GM18867 (cell line): ENCODE measurements at regions not wholly inside any gene's neighbourhood (a gene's known extent, or its start where the extent isn't known, plus 50 kb on each side); places are given as distances from the start of the nearest gene placed in this dataset.

ENCODE experiments used
- ATAC-seq: cut with Tn5 transposase; IDR thresholded peaks from one replicate; pipeline ENCODE4 v1.9.1; 2021; ENCODE audit warnings: mild to moderate bottlenecking, moderate library complexity; ENCODE audit not compliant: unreplicated experiment

DNA sequence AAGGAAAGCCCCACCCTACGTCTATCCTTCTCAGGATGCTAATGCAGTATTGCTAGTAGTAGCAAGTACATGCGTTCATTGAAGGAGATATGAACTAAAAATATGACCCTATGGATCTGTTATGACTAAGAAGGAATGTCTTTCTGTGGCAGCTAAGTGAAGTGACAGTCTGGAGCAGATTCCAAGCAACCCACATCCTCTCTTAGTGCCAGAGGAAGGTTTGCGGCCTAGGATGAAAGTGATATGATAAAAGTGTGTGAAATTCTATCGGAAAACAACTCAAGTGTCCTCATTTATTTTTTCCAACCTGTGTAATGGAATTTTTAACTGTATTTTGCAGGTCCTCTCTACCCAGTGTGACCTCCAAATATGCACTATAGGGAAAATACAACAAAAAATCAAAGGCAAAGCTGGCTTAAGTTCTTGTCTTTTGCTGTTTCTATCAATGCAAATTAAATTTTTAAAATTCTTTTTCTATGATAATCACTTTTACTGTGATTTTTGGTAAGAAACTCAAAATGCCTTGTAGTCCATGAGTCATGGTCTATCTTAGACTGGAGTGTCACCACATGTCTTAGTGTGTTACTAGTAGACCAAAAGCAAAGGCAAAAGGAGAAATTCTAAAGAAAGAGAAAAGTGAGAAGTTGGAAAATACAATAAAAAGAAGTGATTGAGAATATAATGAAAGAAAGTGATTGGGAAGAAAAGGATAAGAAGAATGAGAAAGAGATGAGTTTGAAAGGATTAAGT lies 161.2 kb upstream of the TMCO5A start:
- no peak for ATAC-seq

DNA sequence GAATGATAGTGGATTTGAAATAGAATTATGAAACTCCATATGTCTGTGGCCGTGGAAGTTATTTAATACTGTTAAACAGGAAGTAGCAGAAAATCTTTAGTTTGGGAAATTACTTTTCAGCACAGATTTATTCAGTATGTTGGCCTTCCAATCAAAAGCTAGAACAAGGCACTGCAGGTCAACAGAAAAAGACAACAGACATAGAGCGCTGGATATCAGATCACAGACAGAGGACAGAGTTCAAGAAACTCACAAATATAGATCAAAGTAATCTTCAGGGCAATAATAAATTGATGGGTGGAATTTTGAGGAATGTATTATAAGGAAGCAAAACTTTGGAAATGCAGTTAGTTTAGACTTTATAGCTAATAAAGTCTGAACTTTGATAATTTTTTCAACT lies 159.5 kb upstream of the TMCO5A start:
- no peak for ATAC-seq

DNA sequence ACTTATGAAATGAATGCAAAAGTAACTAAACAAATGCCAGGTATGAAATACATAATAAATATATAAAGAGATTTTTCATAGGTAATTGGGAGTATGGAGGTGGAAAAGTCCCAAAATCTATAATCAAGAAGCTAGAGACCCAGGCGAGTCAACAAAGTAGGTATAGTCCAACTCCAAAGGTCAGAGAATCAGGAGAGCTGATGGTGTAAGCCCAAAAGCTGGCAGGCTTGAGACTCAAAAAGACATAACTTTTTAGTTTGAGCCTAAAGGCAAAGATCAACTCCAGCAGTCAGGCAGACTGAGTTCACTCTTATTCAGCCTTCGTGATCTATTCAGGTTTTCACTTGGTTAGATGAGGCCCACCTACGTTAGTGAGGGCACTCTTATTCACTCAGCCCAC lies 157.4 kb upstream of the TMCO5A start:
- ATAC-seq = no peak

DNA sequence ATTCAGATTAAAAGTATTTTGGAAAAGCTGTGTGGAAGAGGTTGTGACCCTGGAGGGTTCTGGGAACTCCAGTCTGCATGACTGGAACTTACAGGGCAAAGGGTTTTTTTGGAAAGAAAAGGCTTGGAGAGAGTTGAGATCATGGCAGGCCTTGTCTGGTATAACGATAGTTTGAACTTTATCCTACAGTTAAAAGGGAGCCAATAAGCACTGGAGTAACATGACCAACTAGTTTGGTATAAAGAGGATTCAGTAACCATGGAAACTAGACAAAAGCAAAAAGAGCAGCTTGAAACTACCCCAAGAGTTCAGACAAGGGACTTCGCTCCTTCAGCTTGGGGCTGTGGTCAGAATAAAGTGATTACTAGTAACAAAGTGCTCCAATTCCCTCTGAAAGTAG lies 151.2 kb upstream of the TMCO5A start:
- no peak for ATAC-seq

DNA sequence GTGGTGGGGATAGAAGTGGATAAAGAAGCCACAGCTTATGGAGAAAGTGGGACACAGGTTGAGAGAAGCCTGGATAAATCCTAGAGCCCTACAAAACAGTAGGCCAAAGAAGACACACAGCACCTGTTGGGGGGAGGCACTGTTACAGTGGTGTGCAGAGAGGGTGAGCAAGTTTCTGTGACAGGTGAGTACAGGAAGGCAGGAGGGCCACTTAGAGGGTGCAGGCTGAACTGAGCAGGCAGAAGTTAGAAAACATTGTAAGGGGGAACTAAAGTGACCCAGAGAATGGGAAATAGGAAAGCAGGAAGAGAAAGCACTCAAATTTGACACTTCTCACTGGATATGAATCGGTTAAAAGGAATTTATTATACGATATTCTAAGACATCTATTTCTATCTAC lies 146.1 kb upstream of the TMCO5A start:
- no peak for ATAC-seq

DNA sequence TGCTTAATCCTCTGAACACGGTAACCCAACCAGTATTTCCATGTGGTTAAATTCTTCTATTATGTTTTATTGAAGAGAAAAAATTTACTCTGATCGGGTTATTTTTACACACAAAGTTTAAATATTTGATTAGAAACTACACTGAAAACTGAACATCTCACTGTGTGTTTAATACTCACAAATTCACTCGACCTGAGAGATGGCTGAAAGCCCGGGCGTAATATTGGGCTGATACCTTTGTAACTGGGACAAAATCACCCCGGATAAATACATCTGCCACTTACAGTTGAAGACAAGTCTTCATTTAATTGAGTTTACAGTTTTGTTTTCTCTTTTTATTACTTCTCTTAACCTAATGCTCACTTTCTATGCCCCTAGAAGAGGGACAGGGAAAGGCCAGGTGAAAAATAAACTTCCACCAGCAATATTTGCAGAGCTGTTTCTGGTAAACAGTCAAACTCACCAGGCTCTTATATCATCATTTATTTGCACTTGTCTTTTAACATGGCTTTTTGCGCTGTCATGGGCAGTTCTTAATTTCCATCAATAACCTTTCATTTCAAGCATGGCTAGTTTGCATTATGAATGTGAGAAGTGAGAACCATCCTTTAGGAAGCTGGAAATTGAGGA lies 145.6 kb upstream of the TMCO5A start:
- no peak for ATAC-seq

DNA sequence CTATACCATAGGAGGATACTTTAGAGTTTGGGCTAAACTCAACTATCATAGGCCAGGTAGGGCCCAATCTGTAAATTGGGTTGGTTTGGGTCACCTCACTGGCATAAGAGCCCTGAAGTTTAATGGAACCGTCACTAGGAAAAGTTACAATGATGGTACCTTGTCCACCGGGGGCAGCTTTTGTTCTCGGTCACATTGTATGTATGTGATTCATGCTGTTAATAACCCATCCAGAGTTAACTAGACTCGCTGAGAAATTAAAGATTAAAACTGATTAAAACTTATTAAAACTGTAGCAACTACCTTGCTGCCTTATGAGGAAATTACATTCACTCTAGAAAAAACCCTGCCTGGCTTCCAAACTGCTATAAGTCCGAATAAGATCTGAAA lies 145.0 kb upstream of the TMCO5A start:
- no peak for ATAC-seq

DNA sequence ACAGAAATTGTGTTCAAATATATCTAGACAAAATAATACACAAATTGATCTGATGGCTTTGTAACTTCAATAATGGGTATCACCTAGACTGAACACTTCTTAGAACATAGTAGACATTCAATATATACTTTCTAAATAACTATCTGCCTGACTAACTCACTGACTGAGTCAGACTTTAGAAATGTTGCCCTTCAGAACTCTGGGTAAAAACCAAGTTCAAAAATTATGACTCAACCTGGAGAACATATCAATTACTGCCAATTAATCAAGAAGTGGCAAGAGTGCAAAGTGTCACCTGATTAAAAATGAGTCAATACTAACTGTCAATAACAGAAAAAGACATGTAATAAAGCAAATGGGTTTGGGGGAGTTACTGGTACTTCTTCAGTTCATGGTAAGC lies 144.6 kb upstream of the TMCO5A start:
- no peak for ATAC-seq

DNA sequence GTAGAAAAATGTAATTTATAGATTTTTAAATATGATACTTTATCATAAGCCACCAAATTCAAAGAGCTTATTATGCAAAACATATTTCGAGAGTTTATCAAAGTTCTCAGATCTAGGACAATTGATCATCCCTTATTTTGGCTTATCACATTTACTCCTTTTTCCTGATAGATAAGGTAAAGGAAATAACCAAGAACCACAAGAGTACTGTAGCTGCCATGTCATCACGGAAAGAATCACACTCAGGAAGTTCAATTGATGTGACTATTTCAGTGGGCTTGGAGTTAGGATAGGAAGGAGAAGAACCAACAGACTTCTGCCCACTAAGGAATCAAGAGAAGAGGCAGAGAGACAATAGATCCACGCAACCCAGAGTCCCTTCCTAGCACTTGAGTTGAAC lies 142.7 kb upstream of the TMCO5A start:
- no peak for ATAC-seq

DNA sequence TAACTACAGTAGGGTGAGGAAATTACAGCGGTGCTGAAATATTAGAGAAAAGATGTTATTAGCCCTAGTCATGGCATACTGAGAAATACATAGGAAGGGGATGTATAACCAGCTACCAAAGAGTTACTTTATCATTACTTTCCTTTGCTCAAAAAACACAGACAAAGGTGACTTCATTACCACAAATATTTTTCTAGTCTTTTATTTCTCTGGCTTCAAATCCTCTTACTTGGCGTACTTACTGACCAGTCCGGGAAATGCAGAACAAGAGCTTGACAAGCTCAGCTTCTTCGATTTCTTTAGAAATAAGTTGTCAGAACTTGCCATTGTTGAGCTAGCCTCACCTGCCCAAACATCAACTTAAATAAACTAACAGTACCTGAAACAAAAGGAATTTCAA lies 142.1 kb upstream of the TMCO5A start:
- no peak for ATAC-seq

DNA sequence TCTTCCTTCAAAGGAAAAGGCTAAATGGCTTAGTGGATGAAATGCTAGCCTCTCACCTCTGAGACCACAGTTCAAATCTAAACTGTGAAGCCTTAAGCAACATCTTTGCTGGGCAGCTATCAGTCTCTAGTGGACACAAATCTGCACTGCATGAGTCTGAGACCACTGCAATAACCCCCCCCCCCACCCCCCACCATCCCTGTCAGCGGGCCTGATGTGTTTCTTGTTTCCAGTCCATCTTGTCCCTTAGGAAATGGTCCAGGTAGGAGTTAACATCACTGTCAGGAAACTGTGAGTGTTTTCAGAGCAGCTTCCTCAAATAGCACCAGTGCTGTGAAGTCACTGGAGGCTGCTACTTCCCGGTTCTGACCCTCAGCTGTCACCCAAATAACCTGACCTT lies 140.6 kb upstream of the TMCO5A start:
- no peak for ATAC-seq

DNA sequence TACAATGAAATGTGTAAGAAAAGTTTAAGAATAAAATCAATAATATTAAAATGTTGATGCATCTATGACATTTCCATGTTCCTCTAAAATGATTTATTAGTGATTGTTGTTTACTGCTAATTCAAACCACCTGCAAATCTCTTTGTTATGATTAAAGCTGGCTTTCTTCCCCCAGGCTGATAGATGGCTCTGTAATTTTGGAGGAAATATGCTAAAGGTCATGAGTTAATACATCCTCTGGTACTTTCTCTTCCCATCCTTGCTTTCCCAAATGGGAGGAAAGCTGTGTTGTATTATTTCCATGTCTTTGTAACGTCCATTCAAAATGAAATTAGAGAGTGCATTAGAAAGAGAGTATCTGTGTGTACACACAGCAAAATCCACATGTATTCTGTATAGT lies 139.5 kb upstream of the TMCO5A start:
- no peak for ATAC-seq

DNA sequence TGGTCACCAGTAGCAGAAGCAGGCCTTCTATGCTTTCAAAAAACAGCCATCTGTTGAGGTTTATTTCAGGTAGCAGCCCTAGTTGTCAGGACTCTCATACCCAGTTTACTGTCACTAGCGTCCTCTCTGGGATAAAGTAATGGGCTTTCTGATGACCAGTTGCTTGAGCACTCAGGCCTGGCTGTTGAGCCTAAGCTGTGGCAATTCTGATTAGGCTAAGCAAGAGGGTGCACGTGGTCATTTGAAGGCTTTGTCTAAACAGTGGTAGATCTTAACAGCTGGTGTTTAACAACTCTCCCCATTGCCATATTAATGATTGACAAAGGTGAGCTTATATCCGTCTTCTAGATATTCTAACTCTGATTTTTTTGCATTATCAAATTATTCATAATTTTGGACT lies 132.9 kb upstream of the TMCO5A start:
- ATAC-seq = no peak

DNA sequence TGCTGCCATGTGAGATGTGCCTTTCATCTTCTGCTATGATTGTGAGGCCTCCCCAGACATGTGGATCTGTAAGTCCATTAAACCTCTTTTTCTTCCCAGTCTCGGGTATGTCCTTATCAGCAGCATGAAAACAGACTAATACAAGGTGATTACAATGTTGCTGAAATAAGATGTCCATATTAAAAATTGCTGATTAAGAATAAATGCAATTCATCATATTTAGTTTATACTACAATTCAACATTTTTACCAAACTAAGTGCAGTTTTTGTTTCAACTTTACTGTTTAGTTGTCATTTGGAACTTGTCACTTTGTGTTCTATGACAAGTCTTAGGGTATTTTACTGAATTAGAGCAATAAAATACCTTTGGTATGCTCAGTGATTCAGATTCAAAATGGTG lies 127.6 kb upstream of the TMCO5A start:
- no peak for ATAC-seq

DNA sequence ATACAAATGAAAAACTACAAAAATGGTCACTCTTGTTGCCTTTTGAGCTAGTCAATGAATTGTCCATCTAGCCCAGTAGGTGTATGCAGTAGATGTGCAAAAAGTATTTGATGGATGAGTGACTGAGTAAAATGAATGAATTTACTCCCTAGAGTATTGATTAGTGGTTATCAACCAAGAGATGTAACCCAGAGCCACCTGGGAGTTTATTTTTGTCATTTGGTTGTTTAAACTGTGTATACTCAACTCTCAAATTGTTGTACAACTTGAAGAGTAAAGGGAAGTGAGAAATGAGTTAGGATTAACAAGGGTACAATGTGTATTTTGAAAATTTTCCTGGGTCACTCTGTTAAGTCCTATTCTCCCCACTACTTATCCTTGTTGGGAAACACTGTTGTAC lies 124.1 kb upstream of the TMCO5A start:
- no peak for ATAC-seq

DNA sequence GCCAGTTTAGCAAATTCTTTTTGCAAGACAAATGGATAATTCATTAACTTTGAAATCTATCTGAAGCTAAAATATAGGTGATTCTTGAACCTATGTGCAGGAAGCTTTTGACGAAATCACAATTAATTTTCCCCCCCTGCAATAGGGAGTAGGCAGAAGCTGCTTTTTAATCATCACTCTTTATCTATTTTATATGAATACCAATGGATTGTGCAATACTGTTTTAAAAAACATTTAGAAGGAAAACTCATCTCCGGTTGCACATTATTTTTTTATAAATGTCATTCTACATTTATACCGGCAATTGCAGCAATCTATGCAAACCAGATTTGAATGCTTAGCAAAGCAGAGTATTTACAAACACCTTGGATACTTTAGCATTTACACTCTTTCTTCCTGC lies 121.1 kb upstream of the TMCO5A start:
- ATAC-seq = no peak

DNA sequence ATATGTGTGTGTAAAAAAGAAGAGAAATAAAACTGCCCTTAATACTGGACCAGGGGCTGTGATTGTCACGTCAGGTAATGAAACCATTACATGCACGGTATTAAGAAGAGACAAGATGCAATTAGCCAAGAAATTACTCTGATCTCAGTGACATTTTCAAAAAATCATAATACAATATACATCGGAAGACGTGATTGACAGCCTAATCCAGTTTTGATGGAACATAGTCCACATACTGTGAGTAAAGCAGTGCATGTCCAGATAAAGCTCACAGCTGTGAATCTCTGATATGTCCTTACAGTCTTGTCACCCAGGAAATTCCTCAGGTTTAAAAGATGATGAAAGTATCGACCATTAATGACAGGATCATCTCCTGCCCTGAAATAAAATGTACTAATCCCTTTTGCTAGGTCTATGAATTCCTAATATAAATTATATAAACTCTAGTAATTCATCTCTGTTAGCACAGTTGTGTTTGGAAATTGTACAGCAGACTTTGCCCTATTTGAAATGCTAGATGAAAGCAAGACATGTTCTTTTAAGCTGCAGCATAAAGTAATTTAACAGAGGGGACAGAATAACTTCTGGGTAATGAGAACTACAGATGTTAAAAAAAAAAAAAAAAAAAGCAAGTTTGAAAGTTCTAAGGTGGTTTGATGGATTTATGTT lies 119.5 kb upstream of the TMCO5A start:
- no peak for ATAC-seq

DNA sequence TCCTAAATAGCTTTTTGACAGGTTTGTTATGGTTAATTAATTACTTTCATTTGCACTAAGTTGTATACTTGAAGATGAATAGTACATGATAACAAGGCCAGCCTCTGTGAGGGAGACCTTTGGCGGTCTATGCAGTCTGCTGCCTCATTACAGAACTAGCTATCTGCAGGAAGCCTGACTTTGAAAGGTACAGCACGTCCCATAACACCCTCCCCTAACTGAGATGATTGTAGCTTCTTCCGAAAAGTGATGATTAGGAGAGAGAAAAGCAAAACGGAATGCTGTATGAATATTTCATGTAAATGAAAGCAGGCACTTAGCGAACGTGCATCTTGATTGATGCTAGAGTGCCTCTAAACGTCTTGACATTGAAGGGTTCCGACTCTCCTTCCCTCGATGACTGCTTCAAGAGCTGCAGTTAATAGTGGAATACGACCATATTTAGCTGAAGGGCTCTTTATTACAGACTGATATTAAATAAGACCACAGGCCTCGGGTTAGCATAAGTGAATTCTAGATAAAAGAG lies 116.2 kb upstream of the TMCO5A start:
- ATAC-seq = no peak

DNA sequence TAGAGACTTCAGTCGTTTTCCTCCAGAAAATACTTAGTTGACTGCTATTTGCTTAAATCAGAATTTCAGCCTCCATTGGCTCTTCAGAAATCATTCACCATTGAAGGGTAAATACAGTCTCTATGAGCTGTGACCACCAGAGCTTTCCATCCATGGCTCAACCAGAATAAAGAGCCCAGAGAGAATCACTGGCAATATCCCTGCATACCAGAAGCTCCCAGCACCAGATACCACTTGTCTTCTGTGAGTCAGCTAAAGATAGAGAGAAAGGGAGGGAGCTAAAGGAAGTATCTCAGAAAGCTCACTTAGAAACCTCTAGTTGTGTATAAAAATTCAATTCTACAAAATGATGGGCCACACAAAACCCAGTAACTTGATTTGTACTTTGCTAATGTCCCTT lies 115.2 kb upstream of the TMCO5A start:
- ATAC-seq = no peak

DNA sequence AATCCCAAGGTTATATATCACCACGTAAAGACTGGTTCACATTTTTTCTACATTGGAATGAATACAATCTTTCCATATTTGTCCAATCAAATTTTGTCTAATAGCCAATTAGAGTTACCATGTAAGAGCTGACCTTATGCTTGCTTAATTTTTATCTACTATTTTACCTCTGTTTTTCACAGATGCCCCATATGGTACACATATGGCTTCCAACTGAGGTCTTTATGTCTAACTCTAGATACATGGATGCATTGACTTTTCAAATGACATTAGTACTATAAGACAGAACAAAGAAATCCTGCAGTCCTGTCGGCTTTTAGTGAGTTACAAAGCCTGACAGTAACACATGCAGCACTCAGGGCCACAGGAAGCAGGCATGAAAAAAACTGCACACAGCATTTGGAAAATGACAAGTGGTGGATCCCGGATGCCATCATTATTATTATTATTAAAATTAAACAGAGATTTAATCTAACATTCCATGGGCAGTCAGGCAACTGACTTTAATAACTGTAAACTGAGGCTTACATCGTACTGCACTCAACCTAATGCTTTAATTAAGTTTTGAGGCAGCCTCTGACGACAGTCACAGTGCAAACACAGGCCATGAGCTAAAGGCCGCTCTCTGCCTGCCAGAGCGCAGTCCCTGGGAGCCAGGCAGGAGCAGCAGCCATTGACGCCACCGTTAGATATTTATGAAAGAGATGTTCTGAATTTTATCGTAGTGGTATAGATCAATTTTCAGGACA lies 113.9 kb upstream of the TMCO5A start:
- ATAC-seq = no peak

DNA sequence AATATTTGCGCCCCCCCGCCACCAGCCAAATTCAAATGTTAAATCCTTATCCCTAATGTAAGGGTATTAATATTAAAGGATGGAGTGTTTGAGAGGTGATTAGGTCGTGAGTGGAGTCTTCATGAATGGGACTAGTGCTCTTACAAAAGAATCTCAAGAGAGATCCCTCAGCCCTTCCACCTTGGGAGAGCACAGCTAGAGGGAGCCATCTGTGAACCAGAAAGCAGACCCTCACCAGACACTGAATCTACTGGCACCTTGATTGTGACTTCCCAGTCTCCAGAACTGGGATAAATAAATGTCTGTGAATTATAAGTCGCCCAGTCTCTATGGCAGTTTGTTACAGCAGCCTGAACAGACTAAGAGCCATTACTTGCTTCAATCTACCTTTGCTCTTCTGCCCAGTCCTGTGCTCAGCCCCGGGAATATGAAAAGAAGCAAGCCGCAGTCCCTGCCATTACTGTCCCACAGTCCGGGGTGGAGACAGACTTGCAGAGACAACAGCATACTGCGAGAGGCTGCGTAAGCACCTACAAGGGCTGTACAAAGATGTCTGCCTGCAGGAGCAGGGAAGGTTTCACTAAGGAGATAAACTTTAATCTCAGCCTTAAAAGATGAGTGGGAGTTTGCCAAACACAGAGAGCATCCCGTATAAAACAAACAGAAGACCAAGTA lies 110.7 kb upstream of the TMCO5A start:
- no peak for ATAC-seq
